NCI-H526 treated with DMSO at 0.1 percent for 48 hours (cell line): ENCODE measurements at regions not wholly inside any gene's neighbourhood (a gene's known extent, or its start where the extent isn't known, plus 50 kb on each side); places are given as distances from the start of the nearest gene placed in this dataset.

Experiments
- DNase-seq: peaks from one replicate; lab custom pipeline; 2025; lab: John Stamatoyannopoulos, UW

DNA sequence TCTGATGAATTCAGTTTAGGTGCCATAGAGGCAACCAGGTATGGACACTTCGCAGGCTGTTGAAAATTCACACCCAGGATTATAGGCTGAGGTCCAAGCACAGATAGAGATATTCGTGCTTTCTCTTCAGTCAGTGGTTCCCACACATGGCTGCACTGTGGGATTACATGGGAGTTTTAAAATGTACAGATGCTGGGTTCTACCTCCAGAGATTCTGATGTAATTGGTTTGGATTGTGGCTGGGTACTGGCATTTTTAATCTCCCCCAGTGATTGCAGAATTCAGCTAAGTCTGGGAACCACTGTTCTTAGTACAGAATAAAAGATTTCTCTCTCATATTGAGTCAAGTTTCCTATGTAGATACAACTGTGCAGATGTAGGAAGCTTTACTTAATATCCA, 91.6 kb downstream of the FOXB1 start:
- DNase-seq = no peak

DNA sequence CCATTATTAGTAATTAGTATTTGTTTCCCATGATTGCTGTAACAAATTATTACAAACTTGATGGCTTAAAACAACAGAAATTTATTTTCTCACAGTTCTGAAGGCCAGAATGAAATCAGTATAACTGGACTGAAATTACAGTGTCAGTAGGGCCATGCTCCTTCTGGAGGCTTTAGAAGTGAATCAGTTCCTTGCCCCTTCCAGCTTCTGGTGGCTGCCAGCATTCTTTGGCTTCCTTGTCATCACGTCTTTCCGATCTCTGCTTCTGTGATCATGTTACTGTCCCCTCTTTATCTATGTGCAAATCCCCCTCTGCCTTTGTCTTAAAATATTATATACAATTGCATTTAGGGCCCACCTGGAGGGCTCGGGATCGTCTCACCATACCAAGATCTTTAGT, 92.0 kb downstream of the FOXB1 start:
- DNase-seq = no peak

DNA sequence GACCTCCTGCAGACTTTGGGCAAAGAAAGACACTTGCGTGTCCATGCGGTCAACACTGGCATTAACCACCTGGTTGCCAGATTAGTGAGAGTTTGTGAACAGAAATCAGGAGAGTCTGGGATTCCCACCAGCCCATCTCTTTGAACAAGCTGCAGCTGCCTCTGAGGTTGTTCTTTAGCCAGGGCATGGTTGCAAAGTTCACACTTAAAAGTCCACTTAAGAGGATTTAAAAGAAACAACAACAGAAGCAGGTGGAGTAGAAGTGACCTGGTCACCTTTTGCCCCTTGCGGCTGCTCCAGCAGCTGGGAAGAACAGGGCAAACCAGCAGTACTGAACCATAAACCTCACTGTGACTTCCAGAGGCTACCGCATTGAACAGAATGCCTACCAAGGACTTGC, 97.3 kb downstream of the FOXB1 start:
- DNase-seq = no peak

DNA sequence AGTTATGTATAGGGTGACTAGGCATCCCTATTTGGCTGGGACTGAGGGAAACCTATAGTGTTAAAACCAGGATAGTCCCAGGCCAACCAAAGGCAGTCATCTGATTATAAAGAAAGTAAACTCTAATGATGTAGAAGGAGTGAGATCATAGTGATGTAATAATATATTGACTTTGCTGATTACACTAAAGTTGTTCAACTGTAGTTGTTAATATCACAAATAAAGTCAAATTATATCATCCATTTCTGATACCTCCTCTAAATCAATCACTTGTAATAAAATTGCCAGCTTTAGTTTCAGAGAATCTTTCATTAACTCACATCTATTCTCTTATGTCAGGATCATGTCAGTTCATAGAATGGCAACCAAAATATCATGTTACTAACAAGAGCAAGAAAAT, 98.6 kb downstream of the FOXB1 start:
- no peak for DNase-seq

DNA sequence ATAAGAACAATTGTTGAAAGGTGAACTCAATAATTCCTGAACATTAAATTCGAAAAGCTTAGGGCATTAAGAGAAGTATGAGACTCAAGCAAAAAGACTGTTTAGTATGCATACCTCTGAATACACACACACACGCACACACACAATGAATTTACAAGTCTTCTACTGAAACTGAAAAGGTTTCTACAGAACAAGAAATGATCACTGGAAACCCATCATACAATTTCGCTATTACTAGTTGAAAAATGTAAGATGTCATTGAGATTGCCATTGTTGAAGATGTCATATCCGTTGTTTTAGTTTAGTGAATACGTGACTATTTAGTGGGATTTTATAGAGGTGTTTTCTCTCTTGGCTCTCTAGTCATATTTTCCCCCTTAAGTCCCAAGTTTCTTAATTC, 106.8 kb downstream of the FOXB1 start:
- no peak for DNase-seq

DNA sequence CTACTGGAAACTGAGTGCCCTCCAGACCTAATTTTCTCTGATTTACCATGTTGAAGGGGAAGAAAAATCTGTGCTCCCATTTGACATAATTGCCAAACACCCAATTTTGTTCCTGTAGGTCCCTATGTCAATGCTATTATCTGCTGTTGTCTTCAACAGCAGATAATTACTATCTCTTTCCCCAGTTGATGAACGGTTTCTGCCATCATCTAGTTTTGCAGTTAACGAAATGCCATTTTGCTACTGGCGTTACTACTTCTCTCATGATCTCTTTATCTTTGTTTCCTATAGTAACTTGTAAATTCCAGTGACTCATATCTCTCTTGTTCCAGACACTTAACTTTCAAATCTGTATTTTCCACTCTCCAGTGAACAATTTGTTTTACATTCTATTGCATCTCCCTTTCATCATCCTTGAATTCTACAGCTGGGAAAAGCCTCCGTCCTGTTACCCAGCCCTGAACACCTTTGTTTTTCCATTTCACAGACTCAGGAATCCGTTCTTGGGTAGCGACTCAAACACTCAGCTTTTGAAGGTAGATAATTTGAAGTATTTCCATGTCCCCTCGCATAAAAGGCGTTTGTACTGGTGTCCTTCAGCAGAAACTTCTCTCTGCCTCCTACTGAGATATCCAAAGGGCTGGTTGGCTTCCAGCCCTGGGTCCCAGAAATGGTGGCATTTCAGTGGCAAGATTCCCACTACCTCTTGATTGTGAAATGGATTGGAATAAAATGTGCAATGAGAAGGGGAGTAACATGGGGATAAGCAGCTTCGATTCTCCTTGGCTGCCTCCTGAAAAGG, 111.7 kb downstream of the FOXB1 start:
- no peak for DNase-seq

DNA sequence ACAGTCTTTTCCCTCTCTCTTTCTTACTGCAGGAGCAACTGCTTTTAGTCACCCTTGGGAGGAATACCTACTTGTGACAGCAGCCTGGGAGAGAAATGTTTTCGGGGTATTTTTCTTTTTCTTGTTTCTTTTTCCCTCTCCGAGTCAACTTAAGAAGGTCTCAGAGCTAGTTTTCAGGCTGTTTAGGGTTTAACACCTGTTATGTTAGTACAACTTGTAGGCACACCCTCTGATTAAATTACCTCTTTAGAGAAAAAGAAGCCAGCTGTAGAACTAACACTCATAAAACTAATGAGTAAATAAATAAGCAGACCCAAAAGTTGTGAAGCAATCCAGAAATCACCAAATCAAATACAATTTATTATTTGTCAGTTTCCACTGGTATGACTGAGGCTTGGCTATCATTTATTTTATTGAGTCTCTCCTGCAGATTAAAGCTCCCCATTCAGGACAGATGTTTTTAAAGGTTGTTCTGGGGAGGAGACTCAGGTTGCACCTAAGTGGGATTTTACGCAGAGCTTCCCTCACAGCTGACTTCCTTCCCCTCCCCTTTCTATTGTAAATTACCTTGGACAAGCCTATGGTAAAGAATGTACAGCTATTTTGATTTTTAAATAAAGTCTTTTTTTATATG, 112.5 kb downstream of the FOXB1 start:
- DNase-seq = no peak

DNA sequence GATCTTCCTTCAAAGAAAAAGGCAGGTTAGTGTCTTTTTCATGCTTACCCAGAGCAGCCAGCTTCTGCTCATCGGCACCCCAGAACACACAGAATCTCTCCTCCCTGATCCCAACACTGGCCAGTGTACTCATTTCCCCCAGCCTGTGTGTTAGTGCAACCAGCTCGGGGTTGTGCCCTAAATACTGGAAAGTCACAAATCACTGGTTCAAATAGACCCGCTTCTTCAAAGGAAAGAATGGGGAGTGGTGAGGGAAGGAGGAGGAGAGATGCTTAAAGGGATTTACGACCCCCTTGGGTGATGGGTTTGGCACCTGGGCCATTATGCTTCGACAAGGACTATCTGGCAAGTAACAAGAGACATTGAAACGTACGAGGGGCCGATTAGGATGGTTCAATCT, 114.0 kb downstream of the FOXB1 start:
- DNase-seq = no peak

DNA sequence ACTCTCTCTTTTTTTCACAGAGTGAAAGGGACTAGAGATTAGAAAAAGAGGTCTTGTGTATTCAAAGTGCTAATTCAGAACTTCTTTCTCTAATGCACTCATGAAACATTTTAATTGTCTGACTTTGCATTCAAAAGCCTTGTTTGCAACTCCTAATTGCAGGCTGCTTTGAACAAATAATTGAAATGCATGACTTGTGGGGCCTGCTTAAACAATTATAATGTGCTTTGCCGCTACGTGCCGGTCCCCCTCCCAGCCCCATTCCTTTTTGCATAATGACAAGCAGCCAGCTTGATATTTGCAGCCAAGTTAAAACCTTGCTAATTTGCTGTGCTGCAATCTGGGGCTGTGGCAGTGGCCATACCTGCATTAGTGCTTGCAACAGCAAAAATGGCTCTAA, 114.5 kb downstream of the FOXB1 start:
- DNase-seq = peak; percentile 13

DNA sequence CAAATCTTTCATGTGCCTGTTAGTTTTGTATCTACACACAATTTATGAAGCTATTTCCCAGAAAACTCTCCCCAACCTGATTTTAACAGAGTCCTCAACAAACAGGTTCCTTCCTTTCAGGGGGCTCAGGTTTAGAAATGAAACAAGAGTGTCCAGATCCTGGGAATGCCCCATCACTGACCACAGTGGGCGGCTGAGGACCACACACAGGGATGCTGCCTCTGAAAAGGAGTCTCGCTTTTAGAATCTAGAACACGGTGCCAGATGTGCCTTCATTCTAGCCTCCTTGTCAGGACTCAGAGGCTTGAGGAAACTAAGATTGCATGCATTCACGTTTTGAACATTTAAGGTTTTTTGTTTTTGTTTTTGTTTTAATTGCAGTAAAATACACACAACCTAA, 115.0 kb downstream of the FOXB1 start:
- no peak for DNase-seq

DNA sequence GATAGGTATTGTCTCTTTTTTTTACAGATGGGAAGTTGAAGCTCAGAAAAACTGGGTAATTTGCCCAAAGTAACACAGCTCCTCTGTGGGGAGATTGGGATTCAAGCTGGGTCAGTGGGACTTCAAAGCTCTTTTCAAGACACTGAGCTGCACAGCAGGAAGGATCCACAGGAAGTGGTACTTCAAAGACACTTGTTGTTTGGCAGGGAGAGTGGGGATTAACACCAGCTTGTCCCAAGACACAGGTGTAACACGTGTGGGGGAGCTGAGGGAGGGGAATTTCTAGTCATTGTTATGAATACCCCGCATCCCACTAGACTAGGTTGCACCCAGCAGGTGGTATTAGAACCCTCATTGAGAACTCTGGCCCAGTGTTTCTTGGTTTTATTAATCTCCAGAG, 116.0 kb downstream of the FOXB1 start:
- no peak for DNase-seq

DNA sequence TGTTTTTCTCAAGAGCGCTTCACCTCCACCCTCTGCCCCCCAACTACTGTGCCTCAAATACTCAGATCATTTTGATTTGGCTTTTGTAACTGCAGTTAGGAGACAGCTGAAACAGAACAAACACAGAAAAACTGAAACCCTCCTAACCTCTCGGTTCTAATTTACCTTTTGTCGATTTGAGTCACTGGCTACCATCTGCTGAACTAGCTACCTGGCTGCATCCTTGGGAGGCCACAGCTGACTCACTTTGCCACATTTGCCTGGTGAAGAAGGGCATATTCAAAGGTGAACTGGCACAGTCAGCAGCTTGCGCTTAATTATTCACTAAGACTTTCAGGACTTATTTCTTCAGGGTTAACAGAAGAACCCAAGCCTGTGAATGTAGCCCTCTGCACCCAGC, 117.7 kb downstream of the FOXB1 start:
- DNase-seq = no peak

DNA sequence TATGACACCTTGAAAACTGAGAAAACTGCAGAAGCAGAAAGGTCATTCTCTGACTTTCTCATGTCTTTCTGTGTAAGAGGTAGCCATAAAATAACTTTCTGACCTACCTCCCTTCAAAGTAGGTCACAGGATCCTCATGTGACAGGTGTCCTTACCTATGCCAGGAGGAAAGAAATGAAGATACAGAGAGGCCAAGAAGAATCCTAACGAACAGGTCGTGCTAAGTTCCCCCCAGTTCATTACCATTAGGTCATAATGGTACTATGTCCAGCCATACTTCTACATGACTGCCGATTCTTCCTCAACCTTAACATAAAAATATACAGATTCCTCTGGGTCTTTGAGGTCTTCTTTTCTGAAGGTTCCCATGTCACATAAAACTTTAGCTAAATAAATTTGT, 118.6 kb downstream of the FOXB1 start:
- no peak for DNase-seq

DNA sequence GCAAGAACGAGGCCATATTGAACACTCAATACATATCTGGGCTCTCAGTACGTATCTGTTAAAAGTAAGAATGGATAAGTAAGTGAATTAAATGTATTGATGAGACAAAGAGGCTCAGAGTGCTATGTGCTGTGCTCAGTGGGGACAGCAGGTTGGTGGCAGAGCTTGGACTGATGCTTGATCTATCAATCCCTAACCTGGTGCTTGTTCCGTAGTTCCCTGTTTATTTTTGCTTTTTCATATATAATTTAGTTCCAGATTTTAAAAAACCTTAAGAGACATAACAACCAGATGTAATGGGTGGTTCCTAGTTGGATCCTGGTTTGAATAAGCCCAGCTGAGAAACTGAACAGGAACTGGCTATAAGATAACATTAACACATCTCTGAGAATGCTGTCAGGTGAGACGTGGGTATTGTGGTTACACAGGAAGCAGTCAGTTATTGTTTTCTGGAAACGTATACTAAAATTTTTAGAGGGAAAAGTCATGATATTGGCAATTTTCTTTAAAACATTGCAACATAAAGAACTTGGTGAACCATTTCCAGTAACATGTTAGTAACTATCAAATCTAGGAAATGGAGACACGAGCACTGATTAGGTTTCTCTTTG, 120.5 kb downstream of the FOXB1 start:
- DNase-seq = no peak

DNA sequence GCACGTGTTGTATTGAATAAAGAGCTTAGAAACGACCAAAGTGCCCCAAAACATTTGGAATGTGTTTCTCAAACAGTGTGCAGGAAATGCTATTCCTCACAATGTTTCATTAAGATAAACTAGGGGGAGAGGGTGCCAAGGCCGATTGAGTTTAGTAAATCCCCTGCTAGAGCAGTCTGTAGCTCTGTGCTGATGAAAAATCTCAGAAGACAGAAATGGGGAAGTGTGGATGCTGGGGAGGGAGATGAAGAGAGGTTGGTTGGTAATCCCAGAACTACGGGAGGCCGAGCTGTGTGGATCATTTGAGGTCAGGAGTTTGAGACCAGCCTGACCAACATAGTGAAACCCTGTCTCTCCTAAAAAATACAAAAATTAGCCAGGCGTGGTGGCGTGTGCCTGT, 121.2 kb downstream of the FOXB1 start:
- DNase-seq = no peak

DNA sequence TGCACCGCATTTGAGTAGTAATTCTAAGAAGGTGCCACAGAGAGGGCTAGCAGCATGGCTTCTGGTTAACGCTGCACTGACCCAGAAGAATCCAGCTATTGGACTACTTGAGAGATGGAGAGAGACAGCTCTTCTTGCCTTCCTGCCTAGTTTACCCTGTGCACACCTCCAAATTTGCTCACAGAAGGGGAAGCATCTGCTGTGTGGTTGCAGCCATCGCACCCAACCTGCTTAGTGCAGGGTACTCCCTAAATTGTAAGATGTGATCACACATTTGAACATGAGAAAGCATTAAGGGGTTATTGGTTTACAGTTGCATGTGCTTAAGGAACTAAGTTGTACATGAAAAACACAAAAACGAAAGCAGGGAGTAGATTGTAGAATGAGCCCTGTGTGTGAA, 122.1 kb downstream of the FOXB1 start:
- no peak for DNase-seq

DNA sequence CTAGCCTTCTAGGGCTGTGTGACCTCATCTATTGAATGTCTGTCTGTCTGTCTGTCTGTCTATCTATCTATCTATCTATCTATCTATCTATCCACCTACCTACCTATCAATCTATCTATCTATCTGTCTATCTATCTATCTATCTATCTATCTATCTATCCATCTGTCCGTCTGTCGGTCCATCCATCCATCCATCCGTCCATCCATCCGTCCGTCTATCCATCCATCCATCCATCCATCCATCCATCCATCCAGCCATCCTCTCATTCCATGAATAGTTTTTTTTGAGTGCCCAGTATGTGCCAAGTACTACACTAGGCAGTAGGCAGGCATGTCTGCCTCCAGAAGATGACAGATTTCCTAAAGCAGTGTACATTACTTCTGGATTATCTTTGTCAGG, 122.5 kb downstream of the FOXB1 start:
- DNase-seq = no peak

DNA sequence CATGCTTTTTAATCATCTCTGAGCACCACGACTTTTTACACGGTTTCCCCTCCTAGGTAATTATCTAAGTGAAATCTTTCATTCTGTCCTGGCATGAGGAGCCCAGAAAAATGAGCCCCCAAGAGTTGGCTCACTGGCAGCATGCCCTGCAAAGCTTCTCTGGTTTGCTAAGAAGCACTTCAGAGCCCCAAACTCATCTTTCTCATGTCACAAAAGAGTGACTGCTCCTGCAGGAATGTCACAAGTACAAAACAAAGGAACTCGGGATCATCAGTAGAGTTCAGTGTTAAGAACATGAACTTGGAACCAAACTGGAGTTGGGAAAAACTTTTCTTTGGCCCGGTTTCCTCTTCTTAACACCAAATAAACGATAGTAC, 123.9 kb downstream of the FOXB1 start:
- no peak for DNase-seq

DNA sequence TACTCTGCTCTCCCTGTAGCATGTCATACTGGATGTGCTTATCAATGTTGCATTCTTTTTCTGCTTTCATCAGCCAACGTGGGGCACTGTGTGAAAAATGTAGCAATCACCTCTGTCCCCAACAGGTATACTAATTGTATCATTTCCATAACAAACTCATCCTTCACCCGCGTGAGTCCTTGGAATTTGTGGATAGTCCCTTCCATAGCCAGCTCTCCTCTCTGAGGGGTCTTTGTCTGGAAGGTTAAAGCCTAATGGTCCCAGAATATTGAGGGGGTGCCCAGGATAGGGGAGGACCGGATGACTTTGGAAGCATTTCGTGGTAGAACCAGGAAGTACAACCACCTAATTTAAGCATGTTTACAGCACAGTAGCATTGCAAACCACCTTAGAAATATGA, 124.6 kb downstream of the FOXB1 start:
- no peak for DNase-seq

DNA sequence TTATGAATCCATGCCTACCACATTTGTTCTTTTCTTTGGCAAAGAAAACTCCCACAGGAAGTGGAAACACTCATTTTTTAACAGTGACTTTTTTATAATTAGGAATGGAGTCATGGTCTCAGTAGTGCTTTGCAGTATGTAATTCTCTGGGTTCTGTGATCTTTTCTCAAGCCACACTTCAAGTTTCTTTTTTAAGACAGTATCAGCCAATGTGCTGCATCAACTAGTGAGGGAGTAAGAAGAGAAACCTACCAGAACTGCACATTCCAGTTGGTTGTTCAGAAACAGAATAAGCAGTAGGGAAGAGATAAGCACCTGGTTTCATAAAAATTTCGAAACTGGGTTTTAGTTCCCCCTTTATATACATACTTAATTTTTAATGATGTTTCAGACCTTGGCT, 126.3 kb downstream of the FOXB1 start:
- no peak for DNase-seq

DNA sequence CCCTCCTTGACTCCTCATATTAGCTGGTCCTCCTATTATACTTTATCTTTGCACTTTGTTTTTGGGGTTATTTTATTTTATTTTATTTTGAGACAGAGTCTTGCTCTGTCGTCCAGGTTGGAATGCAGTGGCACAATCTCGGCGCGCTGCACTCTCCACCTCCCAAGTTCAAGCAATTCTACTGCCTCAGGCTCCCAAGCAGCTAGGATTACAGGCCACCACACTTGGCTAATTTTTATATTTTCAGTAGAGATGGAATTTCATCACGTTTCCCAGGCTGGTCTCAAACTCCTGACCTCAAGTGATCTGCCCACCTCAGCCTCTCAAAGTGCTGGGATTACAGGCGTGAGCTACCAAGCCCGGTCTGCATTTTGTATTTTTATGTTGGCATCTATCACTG, 126.7 kb downstream of the FOXB1 start:
- no peak for DNase-seq

DNA sequence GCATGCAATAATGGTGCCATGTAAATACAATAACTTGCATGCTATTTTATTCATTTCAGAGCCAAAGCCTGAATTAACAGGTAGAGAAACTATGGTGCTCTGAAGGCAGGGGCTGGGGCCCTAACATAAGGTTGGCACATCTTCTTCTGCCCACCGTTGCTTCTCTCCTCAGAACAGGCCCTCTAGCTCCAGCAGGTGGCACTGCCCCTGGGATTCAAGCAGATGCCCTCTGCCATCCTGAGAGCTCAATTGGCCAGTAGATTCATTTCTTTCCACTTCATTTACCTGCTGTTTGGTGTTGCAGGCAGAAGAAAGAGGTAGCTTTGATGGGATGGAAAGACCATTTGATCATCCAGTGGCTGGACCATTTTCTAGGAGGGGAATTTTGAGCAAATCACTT, 130.5 kb downstream of the FOXB1 start:
- DNase-seq = peak; percentile 6

DNA sequence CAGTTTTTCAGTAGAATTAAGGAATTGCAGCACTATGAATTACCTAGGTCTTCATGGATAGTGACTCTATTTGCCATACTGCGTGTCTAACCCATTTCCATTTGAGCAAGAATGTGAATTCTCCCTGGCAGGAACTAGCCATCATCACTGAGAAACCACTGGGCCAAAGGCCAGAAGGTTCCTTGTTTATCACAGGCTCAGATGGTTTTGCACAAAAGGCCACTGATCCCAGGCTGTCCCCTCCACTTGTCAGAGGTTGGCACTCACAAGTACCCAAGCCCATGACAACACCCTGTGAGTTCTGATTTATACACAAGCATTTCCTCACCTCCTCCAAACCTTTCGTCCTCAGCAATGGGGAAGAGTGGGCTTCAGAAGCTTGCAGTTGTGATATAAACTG, 131.8 kb downstream of the FOXB1 start:
- no peak for DNase-seq
